Body of pancreas (tissue), 4 donors: ENCODE measurements at regions not wholly inside any gene's neighbourhood (a gene's known extent, or its start where the extent isn't known, plus 50 kb on each side); places are given as distances from the start of the nearest gene placed in this dataset.

Source experiments
- POLR2A ChIP-seq, 3 donors: fragments of 450-650 bp; IDR thresholded peaks; one replicate each; pipeline ENCODE4 v1.6.1; 2016; ENCODE audit warnings: antibody characterized with exemption in 3 of 3, mild to moderate bottlenecking in 2 of 3
- TF ChIP-seq, protein P1 (sequence below), 7 experiments: fragments of 450-650 bp in 4 of 7; fragments of 200-600 bp in 3 of 7; sonication (generic) in 3 of 7; IDR thresholded peaks; one replicate each; pipeline ENCODE4 v1.5.1; 2016 to 2019; ENCODE audit warnings: antibody characterized with exemption in 7 of 7

DNA sequence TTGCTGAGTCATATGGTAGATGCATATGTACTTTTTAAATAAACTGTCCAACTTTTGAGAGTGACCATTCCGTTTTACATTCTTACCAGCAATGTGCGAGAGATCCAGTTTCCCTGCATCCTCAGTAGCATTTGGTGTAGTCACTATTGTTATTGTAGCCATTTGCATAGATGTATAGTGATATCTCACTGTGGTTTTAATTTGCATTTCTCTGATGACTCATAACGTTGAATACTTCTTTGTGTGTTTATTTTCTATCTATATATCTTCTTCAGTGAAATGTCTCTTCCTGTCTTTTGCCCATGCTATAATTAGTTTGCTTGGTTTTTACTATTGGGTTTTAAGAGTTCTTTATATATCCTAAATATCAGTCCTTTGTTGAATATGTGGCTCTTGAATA is 255.7 kb upstream of the GRM7 start:
- TF ChIP-seq, protein P1, sequence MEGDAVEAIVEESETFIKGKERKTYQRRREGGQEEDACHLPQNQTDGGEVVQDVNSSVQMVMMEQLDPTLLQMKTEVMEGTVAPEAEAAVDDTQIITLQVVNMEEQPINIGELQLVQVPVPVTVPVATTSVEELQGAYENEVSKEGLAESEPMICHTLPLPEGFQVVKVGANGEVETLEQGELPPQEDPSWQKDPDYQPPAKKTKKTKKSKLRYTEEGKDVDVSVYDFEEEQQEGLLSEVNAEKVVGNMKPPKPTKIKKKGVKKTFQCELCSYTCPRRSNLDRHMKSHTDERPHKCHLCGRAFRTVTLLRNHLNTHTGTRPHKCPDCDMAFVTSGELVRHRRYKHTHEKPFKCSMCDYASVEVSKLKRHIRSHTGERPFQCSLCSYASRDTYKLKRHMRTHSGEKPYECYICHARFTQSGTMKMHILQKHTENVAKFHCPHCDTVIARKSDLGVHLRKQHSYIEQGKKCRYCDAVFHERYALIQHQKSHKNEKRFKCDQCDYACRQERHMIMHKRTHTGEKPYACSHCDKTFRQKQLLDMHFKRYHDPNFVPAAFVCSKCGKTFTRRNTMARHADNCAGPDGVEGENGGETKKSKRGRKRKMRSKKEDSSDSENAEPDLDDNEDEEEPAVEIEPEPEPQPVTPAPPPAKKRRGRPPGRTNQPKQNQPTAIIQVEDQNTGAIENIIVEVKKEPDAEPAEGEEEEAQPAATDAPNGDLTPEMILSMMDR (IDR thresholded peaks at IDR 0.05): no peak
- no peak for TF ChIP-seq POLR2A (IDR thresholded peaks at IDR 0.05)
